HepG2 (cell line): ENCODE measurements at regions not wholly inside any gene's neighbourhood (a gene's known extent, or its start where the extent isn't known, plus 50 kb on each side); places are given as distances from the start of the nearest gene placed in this dataset.

Source experiments
- CBFB ChIP-seq: sonication (generic); formaldehyde crosslinking; IDR thresholded peaks from 2 replicates; pipeline ENCODE4 v1.4.0; 2020; ENCODE audit warnings: missing genetic modification reagents
- GABPA ChIP-seq, 2 experiments: IDR thresholded peaks; 2 replicates each; pipeline ENCODE4 v1.6.1; 2011 to 2016; ENCODE audit warnings: low read depth in 2 of 2, low read length in 1 of 2, missing biosample characterization in 1 of 2, missing genetic modification characterization in 1 of 2
- HNRNPLL ChIP-seq: fragments of 200-400 bp; formaldehyde crosslinking; IDR thresholded peaks from 2 replicates; pipeline ENCODE4 v1.6.1; 2017; ENCODE audit warnings: mild to moderate bottlenecking, low read depth, low read length; ENCODE audit not compliant: poor library complexity, severe bottlenecking
- POLR2A ChIP-seq, 2 experiments: IDR thresholded peaks; 2 replicates each; pipeline ENCODE4 v1.6.1; 2011; ENCODE audit warnings: low read depth in 2 of 2, low read length in 2 of 2, mild to moderate bottlenecking in 1 of 2, moderate library complexity in 1 of 2; ENCODE audit not compliant: insufficient read depth in 1 of 2
- ZNF235 ChIP-seq: sonication (generic); formaldehyde crosslinking; IDR thresholded peaks from 2 replicates; pipeline ENCODE4 v1.8.1; 2023; ENCODE audit warnings: mild to moderate bottlenecking, missing genetic modification reagents, borderline replicate concordance
- TF ChIP-seq, protein P1 (sequence below): IDR thresholded peaks from 2 replicates; pipeline ENCODE4 v1.6.1; 2016
- TF ChIP-seq, protein P2 (sequence below): sonication (generic); formaldehyde crosslinking; IDR thresholded peaks from 2 replicates; pipeline ENCODE4 v1.9.0; 2021; ENCODE audit warnings: missing genetic modification reagents, borderline replicate concordance
- TF ChIP-seq, protein P3 (sequence below): sonication (generic); formaldehyde crosslinking; IDR thresholded peaks from 2 replicates; pipeline ENCODE4 v1.5.0; 2020; ENCODE audit warnings: mild to moderate bottlenecking, missing genetic modification reagents, moderate library complexity
- TF ChIP-seq, protein P4 (sequence below): IDR thresholded peaks from 2 replicates; pipeline ENCODE4 v1.6.1; 2012; ENCODE audit warnings: low read length, improper control_type of control experiment

DNA sequence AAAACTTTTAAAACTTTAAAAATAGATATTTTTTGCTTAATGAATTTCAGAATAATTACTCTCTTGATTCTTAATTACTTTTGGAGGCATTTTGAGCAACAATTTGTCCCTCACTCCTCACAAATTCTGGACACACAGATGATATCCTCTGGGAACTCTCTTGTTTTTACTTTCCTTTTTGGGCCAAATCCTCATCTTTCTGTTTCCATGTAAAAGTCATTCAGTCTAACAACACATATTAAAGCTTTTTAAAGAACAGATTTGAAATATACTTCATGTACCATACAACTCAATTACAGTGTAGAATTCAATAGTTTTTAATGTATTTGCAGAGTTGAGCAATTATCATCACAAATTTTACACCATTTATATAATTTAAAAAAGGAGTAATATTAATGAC, 983.1 kb downstream of the STIM2 start:
- TF ChIP-seq, protein P1, sequence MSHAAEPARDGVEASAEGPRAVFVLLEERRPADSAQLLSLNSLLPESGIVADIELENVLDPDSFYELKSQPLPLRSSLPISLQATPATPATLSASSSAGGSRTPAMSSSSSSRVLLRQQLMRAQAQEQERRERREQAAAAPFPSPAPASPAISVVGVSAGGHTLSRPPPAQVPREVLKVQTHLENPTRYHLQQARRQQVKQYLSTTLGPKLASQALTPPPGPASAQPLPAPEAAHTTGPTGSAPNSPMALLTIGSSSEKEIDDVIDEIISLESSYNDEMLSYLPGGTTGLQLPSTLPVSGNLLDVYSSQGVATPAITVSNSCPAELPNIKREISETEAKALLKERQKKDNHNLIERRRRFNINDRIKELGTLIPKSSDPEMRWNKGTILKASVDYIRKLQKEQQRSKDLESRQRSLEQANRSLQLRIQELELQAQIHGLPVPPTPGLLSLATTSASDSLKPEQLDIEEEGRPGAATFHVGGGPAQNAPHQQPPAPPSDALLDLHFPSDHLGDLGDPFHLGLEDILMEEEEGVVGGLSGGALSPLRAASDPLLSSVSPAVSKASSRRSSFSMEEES = no peak
- TF ChIP-seq, protein P2, sequence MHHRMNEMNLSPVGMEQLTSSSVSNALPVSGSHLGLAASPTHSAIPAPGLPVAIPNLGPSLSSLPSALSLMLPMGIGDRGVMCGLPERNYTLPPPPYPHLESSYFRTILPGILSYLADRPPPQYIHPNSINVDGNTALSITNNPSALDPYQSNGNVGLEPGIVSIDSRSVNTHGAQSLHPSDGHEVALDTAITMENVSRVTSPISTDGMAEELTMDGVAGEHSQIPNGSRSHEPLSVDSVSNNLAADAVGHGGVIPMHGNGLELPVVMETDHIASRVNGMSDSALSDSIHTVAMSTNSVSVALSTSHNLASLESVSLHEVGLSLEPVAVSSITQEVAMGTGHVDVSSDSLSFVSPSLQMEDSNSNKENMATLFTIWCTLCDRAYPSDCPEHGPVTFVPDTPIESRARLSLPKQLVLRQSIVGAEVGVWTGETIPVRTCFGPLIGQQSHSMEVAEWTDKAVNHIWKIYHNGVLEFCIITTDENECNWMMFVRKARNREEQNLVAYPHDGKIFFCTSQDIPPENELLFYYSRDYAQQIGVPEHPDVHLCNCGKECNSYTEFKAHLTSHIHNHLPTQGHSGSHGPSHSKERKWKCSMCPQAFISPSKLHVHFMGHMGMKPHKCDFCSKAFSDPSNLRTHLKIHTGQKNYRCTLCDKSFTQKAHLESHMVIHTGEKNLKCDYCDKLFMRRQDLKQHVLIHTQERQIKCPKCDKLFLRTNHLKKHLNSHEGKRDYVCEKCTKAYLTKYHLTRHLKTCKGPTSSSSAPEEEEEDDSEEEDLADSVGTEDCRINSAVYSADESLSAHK (CRISPR knock-in tag) = no peak
- TF ChIP-seq ZNF235 = no peak
- TF ChIP-seq CBFB (CRISPR knock-in tag) = no peak
- TF ChIP-seq, protein P3, sequence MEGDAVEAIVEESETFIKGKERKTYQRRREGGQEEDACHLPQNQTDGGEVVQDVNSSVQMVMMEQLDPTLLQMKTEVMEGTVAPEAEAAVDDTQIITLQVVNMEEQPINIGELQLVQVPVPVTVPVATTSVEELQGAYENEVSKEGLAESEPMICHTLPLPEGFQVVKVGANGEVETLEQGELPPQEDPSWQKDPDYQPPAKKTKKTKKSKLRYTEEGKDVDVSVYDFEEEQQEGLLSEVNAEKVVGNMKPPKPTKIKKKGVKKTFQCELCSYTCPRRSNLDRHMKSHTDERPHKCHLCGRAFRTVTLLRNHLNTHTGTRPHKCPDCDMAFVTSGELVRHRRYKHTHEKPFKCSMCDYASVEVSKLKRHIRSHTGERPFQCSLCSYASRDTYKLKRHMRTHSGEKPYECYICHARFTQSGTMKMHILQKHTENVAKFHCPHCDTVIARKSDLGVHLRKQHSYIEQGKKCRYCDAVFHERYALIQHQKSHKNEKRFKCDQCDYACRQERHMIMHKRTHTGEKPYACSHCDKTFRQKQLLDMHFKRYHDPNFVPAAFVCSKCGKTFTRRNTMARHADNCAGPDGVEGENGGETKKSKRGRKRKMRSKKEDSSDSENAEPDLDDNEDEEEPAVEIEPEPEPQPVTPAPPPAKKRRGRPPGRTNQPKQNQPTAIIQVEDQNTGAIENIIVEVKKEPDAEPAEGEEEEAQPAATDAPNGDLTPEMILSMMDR (CRISPR knock-in tag) = no peak
- TF ChIP-seq, protein P4, sequence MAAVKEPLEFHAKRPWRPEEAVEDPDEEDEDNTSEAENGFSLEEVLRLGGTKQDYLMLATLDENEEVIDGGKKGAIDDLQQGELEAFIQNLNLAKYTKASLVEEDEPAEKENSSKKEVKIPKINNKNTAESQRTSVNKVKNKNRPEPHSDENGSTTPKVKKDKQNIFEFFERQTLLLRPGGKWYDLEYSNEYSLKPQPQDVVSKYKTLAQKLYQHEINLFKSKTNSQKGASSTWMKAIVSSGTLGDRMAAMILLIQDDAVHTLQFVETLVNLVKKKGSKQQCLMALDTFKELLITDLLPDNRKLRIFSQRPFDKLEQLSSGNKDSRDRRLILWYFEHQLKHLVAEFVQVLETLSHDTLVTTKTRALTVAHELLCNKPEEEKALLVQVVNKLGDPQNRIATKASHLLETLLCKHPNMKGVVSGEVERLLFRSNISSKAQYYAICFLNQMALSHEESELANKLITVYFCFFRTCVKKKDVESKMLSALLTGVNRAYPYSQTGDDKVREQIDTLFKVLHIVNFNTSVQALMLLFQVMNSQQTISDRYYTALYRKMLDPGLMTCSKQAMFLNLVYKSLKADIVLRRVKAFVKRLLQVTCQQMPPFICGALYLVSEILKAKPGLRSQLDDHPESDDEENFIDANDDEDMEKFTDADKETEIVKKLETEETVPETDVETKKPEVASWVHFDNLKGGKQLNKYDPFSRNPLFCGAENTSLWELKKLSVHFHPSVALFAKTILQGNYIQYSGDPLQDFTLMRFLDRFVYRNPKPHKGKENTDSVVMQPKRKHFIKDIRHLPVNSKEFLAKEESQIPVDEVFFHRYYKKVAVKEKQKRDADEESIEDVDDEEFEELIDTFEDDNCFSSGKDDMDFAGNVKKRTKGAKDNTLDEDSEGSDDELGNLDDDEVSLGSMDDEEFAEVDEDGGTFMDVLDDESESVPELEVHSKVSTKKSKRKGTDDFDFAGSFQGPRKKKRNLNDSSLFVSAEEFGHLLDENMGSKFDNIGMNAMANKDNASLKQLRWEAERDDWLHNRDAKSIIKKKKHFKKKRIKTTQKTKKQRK = no peak
- TF ChIP-seq GABPA (IDR thresholded peaks at IDR 0.05; ENCODE audit: low read depth, low read length) = no peak
- no peak for TF ChIP-seq GABPA (CRISPR knock-in tag; IDR thresholded peaks at IDR 0.05; ENCODE audit: low read depth)
- no peak for TF ChIP-seq POLR2A (IDR thresholded peaks at IDR 0.05; ENCODE audit: insufficient read depth in 1 of 2, low read depth in 2 of 2, low read length in 2 of 2)
- no peak for TF ChIP-seq HNRNPLL
